GM12892 (cell line): ENCODE measurements at regions not wholly inside any gene's neighbourhood (a gene's known extent, or its start where the extent isn't known, plus 50 kb on each side); places are given as distances from the start of the nearest gene placed in this dataset.

Source experiments
- POLR2A ChIP-seq: IDR thresholded peaks from 2 replicates; pipeline ENCODE4 v1.6.1; 2011; ENCODE audit warnings: low read depth, low read length, control low read depth
- POLR2AphosphoS5 ChIP-seq: IDR thresholded peaks from 2 replicates; pipeline ENCODE4 v1.6.1; 2011; ENCODE audit warnings: low read depth, low read length, control low read depth
- TAF1 ChIP-seq: IDR thresholded peaks from 2 replicates; pipeline ENCODE4 v1.6.1; 2011; ENCODE audit warnings: low read depth, mild to moderate bottlenecking, control low read depth, low read length, borderline replicate concordance

- TF ChIP-seq POLR2A = no peak
- TF ChIP-seq TAF1 = no peak
- no peak for TF ChIP-seq POLR2AphosphoS5
Measured at GRCh38 chrX:140099221-140099620, 133.9 kb upstream of the CXorf66 start.
